HT1080 (cell line): ENCODE measurements at regions not wholly inside any gene's neighbourhood (a gene's known extent, or its start where the extent isn't known, plus 50 kb on each side); places are given as distances from the start of the nearest gene placed in this dataset.

Experiments
- DNase-seq: peaks from one replicate; pipeline ENCODE4 v3.0.0-alpha.2; 2015; ENCODE audit warnings: low read depth

DNA sequence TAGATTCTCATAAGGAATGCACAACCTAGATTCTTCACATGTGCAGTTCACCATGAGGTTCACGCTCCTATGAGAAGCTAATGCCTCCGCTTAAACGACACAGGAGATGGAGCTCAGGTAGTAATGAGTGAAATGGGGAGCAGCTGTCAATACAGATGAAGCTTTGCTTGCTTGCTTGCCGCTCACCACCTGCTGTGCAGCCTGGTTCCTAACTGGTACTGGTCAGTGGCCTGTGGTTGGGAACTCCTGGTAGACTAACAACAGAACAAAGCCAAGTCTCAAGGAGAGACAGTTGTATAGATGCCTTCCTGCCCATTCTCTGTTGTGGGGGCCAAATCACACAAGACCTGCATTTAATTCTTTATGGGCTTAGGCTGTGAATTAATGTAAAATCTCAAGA, 449.2 kb upstream of the TNP1 start:
- no peak for DNase-seq

DNA sequence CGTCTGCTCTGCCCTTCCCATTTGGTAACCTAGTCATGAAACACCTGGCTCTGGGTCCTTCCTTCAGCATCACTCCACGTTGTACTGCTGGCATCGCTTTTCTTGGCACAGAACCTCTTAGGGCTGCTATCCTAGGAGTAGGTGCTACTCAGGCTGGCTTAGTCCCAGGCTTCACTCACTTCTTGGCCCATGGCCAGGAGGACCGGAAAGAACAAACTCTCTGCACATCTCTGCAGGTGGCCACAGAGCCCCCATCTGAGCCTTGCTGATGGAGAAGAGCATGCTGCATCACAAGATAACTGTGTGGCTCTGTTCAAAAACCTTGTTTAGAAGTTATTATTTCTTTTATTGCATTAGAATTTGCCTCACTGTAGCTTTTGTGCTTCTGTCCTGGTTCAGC, 447.2 kb upstream of the TNP1 start:
- DNase-seq, result peak; percentile 8

DNA sequence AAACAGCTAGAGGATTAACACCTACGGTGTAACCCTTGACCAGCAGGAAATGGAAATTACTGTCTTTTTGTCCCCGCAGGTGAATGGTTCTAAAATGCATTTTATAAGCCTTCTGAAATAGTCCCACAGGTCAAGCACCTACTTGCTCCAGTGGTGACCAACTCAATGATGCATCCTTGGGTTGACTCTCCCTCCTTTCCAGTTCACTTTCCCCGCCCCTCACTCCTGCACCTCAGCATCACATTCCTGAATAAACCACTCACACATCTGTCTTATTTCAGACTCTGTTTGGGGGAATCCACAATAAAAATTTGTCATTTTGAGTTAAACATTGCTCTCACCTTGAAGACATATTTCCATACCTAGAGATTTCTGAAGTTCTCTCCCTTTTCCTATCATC, 446.0 kb upstream of the TNP1 start:
- DNase-seq, result no peak

DNA sequence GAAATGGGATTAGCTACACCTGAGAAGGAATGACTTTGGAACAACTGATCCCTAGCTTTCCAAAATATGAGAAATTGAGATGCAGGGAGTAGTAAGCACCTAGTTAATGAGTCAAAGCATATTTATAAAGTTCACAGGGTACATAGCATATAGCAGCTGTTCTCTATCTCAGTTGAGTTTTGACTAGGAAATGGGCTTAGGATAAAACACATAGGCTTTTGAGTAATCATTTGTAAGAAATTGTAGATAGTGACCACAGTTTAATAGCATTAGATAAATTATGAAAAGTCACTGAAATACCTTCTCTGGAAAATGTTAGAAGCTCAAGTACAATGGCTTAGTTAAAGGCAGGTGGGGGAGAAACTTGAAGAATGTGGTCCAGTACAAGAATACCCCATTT, 444.7 kb upstream of the TNP1 start:
- no peak for DNase-seq

DNA sequence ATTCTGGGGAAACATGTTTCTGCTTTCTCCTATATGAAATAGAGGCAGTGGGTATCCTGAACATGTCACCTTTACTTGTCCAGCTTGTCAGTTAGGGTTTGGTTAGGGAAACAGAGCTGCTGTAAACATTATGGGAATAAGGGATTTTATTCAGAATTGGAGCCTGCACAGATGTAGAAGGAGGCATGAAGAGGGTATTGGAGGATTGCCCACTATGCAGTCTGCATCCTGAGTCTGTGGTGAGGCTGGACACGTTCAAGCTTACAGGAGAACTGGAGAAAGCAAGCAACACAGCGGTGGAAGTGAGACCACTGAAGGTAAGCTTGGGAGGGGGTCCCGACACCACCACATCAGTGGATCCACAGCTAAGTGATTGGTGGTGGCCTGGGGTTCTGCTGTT, 443.0 kb upstream of the TNP1 start:
- DNase-seq, result no peak

DNA sequence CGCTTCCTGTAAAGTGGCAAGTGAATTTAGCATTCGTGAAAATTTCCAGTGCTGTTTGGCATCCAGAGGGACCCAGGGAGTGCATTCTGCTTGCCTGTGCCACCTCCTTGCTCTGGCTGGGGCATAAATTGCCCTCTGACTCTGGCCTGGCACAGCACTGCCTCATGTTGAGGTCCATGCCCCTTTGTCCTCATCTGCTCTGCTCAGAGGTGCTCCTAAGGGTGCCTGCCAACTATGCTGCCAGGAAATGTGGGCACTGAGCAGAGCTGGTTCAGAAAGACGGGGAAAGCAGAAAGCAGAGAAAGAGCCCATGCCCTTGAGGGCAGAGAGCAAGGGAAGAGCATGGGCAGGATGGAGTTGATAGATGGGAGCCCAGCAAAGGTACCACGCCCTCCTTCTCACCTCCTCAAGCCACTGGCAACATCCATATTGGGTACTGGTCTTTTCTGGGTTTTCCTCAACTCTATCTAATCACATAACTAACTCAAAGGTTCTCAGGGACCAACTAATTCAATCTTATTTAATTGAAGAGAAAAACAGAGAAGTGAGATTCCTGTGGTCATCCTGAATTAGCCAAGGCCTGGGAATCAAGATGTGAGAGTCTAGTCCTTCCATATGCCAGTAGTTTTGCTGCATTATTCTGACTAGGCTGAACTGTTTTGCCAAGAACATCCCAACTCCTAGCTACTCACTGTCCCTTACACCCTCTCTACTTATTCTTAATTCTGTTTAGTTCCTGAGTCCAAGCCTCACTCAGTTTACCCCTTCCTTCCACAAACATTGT, 441.5 kb upstream of the TNP1 start:
- no peak for DNase-seq

DNA sequence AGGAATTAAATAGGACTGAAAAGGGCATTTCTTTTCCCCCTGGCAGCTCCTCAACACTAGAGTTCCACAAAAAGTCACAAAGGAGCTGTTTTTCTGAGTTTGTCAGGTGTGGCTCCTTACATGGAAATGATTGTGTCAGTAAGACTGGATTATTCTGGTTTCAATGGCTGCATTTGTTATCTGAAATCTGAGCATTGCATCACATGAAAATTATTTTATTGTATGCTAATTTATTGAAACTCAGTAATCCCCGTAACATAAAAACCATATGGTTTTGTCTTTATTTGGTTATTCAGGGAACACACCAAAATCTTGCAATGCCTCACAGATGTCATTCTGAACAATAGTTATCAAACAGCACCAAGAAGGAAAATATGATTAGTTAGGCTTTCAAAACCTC, 439.7 kb upstream of the TNP1 start:
- no peak for DNase-seq

DNA sequence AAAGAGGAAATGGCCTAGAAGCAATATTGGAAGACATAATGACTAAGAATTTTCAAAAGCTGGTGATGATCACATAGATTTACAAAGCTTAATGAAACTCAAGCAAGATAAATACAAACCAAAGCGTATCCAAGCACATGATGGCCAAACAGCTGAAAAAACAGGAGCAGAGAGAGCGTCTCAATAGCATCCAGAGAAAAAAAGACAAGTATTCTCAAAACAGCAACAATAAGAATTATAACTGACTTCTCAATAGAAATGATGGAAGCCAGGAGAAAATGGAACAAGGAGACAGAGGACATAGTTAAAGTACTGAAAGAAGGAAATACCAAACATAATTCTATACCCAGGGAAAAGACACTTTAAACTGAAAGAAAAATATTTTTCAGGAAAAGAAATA, 437.2 kb upstream of the TNP1 start:
- no peak for DNase-seq

DNA sequence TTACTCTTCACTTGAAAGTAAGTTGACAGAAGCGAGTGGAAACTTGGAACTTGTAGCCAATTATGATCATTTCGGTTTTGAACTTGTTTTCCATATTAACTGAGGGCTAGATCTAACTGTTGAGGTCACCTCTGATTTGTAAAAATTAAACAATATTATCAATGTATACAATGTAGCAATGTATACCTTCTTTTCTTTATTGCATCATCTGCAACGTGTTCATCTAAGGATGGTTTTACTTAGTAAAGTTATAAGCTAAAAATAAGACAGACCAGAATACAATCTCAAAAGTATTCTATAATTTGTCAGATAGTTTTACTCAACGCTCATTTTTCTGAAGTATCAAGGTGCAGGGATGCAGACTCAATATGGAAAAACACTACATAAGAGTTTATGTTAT, 435.0 kb upstream of the TNP1 start:
- DNase-seq, result no peak

DNA sequence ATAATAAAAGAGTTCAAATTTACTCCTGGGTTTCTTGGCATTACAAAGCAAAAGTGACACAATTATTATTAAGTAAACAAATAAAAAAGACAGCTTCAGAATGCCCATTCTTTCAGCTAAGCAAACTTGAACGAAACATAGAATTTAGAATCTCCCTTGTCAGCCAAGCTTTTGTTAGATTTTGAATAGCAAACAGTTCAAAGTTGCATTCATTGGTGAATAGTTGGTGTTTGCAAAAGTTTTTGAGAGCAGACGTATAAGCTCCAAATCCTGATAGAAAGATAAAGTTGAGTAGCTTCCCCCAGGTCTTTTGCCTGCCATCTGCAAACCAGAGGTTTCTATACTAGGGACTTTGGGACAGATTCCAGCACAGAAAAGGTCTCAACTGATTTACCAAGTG, 434.3 kb upstream of the TNP1 start:
- no peak for DNase-seq

DNA sequence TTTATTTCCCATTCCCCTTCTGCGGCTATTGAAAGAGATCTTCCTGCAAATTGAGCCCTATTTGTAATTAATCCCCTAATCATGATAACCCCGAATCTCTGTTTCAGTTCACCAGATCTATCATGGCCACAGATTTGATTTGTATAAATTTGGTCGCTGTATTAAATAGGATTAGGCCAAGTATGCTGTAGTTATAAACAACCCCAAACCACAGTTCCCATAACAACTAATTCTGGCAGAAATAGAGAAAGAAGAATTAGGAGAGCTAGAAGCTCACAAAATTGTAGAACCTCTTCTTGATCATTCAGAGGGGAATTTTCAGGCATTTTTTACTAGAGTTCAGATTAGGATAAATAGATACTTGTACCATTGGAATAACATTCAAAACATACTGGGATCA, 433.7 kb upstream of the TNP1 start:
- no peak for DNase-seq

DNA sequence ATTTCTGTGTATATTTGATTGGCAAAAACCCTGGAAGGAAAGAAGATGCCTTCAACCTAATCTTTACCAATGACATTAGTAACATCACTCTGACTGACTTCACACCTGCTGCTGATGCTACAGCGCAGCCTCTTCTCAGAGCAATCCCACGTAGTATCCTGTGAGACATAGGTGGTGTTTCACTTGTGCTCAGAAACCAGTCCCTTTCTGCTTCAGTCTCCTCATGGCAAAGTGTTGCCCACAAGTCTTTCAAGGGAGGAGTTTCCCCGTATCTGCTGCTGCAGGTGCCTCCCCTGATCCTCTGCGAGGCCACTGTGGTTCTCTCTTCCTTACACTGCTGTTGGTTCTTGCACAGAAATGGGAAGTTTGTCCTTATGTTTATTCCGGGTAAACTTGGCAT, 433.2 kb upstream of the TNP1 start:
- no peak for DNase-seq

DNA sequence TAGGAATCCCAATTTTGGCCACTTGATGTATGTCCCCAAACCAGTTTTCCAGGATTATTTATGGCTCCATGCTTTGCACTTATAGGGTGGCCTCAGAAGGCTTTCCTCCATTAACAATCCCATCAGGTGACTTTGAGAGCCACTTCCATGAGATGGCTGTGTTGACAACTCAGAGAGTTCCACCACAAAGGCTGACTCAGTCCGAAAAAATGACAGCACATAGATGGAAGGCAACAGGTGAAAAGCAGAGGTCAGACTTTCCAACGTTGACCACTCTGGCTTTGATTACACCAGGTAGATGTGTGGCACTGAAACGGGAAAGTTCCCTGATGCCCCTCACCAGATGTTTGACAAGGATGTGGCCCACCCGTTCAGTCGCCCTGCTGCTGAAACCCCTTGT, 431.4 kb upstream of the TNP1 start:
- peak; percentile 42 for DNase-seq

DNA sequence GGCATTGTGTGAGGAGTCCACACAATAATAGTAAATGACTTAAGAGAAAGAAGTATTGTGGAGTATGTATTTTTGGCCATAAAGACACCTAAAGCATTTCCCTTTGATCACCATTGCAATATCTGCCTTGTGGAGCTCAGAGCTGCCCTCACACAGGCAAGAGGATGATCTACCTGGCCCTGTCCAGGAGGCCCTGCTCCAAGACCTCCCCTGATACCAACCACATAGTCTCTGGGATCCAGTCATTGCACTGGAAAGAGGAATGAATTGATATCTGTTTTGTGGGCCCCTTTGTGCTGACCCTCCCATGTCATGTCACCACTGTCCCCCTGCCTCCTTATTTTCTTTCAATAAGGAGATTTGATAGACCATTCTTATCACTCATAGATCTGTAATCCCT, 430.6 kb upstream of the TNP1 start:
- no peak for DNase-seq

DNA sequence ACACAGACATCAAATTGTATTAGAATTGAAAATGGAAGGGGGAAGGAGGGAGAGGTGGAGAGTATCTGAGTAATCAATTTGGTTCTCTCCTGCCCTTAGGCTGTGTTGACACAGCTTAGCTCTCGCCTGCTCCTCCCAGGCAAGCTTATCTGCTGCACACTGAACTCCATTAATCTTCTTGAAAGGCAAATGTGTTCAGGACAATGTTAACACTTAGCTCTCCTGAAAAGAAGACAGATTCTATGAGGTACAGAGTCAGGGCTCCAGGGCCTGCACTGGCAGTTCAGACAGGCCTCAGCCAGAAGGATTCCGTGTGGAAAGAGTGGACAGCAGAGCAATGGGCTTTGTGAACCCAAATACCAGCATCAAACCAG, 430.0 kb upstream of the TNP1 start:
- DNase-seq, result no peak

DNA sequence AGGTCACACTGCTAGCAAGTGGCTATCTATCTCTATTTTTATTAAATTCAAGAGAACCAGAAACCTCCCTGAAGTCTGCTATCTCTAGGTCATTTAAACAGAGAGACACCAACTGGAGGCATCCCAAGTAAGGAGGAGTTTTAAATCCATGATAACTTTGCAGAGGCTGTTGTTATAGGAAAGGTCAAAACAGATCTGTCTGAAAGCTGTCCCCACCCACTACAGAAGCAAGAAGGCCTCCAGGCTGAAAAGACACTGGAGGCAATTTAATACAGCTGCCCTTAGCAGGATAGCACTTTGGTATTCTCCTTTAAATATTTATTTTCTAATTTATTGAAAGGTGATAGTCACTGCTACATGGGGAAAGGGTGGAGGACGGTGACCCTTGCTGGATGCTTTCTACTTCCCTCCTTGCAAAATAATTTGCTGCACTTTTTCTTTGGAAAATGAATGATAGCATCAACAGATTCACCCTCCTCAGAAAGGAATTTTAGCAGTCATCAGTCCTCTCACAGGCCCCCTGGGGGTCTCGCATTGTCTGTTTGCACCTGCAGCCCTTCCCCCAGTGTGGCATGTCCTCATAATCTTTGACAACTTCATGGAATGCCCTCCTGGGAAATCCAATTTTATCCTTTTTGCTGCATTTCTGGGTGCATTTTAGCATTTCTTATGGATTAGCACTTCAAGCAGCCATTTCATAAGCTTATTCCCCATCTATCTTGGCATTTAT, 429.5 kb upstream of the TNP1 start:
- DNase-seq, result no peak

DNA sequence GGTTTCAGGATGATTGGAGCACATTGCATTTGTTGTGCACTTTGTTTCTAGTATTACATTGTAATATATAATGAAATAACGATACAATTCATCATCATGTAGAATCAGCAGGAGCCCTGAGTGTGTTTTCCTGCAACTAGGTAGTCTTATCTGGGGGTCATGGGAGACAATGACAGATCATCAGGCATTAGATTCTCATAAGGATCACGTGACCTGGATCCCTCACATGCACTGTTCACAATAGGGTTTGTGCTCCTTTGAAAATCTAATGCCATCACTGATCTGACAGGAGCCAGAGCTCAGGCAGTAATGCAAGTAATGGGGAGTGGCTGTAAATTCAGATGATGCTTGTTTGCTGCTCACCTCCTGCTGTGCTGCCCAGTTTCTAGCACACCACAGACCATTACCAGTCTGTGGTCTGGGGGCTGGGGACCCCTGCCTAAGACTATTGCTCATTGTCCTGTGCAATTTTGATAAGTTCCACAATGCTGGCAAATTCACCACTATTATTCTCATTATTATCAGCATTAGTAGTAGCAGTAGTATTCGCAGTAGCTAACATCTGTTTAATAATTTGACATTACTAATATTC, 428.7 kb upstream of the TNP1 start:
- DNase-seq, result no peak

DNA sequence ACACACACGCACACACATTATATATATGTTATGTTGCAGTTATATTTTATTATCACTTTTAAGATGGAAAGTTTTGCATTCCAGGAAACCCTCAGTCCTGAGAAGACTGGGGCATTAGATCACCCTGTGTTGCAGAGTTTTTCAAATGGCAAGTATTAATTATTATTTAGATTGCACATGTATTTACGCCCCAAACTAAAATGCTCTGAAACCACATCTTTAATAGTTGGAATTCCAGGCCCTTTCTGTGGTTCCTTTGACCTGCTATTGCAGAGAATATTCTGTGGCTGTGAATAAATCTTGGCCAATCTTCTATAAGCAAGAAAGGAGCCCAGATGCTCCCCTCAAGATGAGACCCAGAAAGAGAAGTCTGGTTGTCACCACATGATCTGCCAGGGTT, 427.0 kb upstream of the TNP1 start:
- DNase-seq, result no peak

DNA sequence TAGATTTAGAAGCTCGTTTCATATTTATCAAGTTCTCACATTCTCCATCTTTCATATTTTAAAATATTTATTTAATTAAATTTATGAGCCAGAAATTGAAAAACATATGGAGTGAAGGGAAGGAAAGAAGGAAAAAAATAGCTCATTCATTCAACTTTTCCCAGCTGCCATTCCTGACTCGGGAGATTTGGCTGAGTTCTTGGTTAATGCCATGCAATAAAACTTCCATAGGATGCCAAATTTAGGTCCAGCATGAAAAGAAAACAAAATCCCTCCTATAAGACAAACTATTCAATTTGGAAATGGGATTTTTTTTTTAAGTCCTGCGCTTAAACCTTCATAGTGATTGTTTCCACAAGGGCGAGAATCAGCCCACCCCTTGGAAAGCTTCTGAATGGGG, 426.1 kb upstream of the TNP1 start:
- no peak for DNase-seq

DNA sequence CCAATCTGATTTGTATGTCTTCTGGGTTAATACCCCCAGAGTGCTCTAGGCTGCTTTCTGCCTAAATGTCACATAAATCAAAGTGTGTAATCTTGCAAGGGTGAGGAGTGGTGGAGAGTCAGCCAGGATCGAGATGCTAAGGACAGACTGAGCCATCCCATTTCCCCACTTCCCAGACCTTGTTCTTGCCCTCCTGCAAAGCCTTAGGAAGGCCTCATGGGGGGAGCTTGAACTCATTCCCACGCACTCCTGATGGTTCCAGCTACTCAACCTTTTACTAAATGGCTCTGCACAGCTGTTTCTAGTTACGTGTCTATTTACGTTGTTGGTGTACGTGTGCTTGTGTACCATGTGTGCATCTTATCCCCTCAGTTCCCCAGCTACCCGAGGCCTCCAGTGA, 423.6 kb upstream of the TNP1 start:
- DNase-seq, result no peak

DNA sequence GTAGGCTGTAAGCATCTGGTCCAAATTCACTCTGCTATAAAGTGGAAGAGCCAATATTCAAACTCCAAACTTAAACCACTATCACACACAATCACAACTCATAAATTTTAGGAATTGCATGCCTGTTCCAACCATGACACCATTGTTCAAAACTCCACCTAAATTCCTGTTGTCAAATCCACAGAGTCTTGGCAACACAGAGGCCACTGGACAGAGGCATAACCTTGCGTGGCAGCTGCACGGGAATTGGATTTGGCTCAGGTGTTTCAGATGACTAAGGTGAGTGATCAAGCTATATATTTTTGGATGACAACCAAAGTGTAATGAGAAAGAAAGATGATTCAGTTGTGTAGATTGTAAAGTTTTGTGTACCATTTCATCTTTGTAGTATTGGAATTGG, 422.7 kb upstream of the TNP1 start:
- DNase-seq, result no peak

DNA sequence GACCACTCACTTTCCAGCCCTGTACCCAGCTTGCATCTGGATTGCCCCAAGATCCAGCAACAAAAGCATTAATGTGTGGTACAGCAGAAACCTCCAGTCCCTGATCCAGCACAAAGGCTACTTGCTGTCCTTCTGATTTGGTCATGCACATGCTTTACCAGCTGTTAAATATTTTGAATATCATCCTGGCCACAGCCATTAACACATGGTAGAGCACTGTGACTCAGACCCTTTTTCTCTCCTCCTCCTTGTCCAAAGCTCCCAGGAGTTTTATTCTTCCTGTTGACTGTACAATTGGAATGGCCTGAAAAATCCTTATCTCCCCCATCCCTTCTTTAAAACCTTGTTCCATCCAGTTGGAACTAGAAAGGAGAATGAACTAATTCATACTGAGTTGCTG, 419.7 kb upstream of the TNP1 start:
- DNase-seq, result peak; percentile 88

DNA sequence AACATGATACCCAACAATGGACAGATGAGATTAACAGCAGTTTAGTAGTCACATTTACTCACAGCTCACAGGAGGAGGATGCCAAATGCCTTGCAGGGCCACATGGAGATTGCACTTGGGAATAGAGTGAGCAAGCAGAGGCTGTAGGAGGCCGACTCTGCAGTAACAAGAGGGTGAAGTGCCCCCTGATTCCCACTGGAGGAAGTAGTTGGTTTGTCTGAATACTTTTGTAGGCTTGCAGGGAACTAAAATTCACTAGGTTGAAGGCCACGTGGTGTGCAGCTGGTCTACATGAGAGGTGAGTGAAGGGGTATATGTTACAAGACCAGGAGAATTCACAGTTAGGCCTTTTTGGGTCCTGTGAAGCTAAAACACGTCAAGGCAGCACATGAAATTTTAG, 419.3 kb upstream of the TNP1 start:
- DNase-seq, result no peak
